Peyer's patch (tissue), 4 donors: ENCODE measurements at regions not wholly inside any gene's neighbourhood (a gene's known extent, or its start where the extent isn't known, plus 50 kb on each side); places are given as distances from the start of the nearest gene placed in this dataset.

ENCODE experiments used
- DNase-seq, 3 donors: peaks; one replicate each; pipeline ENCODE4 v3.0.0-alpha.2; 2017 to 2019
- H3K27ac ChIP-seq, 4 donors: fragments of 200-600 bp; sonication (generic); one replicate each; pipeline ENCODE4 v1.5.1; 2016 to 2019
- H3K27me3 ChIP-seq, 2 donors: fragments of 200-600 bp; sonication (generic); one replicate each; pipeline ENCODE4 v1.5.1; 2019
- H3K36me3 ChIP-seq, 3 donors: fragments of 200-600 bp; sonication (generic); one replicate each; pipeline ENCODE4 v1.5.1; 2016 to 2019
- H3K4me1 ChIP-seq, 4 donors: fragments of 200-600 bp; sonication (generic); one replicate each; pipeline ENCODE4 v1.5.1; 2016 to 2019
- H3K4me3 ChIP-seq, 4 donors: fragments of 200-600 bp; sonication (generic); 1 replicate in 3 of 4; 2 replicates in 1 of 4; pipeline ENCODE4 v1.5.1; 2016 to 2019; ENCODE audit warnings: mild to moderate bottlenecking in 1 of 4
- H3K9me3 ChIP-seq, 4 donors: fragments of 200-600 bp; sonication (generic); one replicate each; pipeline ENCODE4 v1.5.1; 2016 to 2019; ENCODE audit warnings: mild to moderate bottlenecking in 1 of 4
- CTCF ChIP-seq, 6 experiments: fragments of 450-650 bp in 4 of 6; fragments of 200-600 bp in 2 of 6; sonication (generic) in 1 of 6; IDR thresholded peaks; one replicate each; pipeline ENCODE4 v1.5.1; 2017 to 2019; ENCODE audit warnings: antibody characterized with exemption in 6 of 6, mild to moderate bottlenecking in 3 of 6, moderate library complexity in 1 of 6
- POLR2A ChIP-seq, 2 donors: fragments of 450-650 bp; IDR thresholded peaks; one replicate each; pipeline ENCODE4 v1.5.1; 2017; ENCODE audit warnings: antibody characterized with exemption in 2 of 2, mild to moderate bottlenecking in 2 of 2, moderate library complexity in 2 of 2

DNA sequence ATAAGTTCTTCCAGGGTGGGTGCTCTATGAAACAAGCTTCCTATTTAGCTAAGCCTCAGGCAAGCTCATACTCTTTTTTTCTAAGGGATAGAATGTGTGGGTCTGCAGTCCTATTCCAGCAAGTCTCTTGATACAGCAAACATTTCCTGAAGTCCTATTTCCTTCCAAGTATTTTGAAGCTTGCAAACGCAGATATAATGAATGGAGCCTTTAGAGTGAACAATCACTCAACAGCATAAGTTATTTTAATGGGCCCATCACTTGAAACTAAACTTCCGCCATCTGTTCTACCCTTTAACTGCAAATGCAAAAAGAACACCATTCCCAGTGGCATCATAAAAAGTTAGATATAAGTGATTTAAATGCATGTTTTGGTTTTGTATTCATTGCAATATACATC lies 108.3 kb upstream of the TAPT1 start:
- Histone ChIP-seq H3K27ac (no peak overlapping the region), H3K9me3 (no peaks in the 10 kb centered on the region), H3K36me3 (no peaks in the 10 kb centered on the region), H3K4me1 (no peaks in the 10 kb centered on the region), H3K4me3 (no peak overlapping the region), H3K27me3 (no peaks in the 10 kb centered on the region)
- TF ChIP-seq POLR2A (IDR thresholded peaks at IDR 0.05): no peak
- no peak for TF ChIP-seq CTCF (IDR thresholded peaks at IDR 0.05)
- DNase-seq: no peak

DNA sequence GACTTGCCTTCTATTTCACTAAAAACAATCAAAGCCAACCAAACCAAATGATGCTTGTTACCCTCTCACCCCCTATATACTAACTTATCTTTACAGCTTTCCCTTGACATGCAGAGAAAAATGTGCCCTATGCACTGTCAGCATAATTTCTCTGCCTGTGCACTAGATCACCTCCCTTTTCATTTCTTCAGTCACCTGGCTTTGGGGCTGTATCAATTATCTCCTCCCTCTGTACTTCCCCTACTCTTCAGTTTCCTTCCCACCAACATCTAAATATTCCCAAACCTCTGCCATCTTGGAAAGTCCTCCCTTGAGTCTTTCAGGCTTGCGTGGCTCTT lies 103.5 kb upstream of the TAPT1 start:
- no peaks in the 10 kb centered on the region for H3K36me3 ChIP-seq
- no peak overlapping the region for H3K27ac ChIP-seq
- H3K27me3 ChIP-seq: no peaks in the 10 kb centered on the region
- no peaks in the 10 kb centered on the region for H3K9me3 ChIP-seq
- DNase-seq: no peak
- TF ChIP-seq CTCF (IDR thresholded peaks at IDR 0.05): no peak
- TF ChIP-seq POLR2A (IDR thresholded peaks at IDR 0.05): no peak
- no peaks in the 10 kb centered on the region for H3K4me1 ChIP-seq
- no peak overlapping the region for H3K4me3 ChIP-seq

GRCh38 chr4:16329125-16329796 lies 103.0 kb upstream of the TAPT1 start:
- Histone ChIP-seq H3K9me3 (no peaks in the 10 kb centered on the region), H3K36me3 (no peaks in the 10 kb centered on the region), H3K4me3 (no peak overlapping the region), H3K4me1 (no peaks in the 10 kb centered on the region), H3K27ac (no peak overlapping the region), H3K27me3 (no peaks in the 10 kb centered on the region)
- DNase-seq: no peak
- no peak for TF ChIP-seq POLR2A (IDR thresholded peaks at IDR 0.05)
- no peak for TF ChIP-seq CTCF (IDR thresholded peaks at IDR 0.05)

DNA sequence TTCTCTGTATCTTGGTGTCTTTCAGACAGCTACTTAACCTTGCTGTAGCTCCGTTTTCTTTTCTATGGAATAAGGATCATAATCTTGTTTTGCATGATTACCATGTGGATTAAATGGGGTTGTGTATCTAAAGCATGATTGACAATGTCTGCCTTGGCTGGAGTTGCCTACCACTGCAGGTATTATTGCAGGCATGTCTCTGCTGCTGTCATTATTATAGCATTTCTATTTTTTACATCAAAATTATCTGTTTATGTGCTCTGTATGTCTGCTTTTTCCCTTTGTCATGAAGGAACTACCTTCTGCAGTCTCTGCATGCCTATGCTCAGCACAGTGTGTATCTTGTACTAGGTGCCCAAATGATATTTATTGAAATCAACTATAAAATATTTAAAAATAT lies 95.9 kb upstream of the TAPT1 start:
- H3K27me3 ChIP-seq: no peaks in the 10 kb centered on the region
- no peak overlapping the region for H3K4me3 ChIP-seq
- no peaks in the 10 kb centered on the region for H3K36me3 ChIP-seq
- no peak for DNase-seq
- H3K9me3 ChIP-seq: no peaks in the 10 kb centered on the region
- H3K4me1 ChIP-seq: no peaks in the 10 kb centered on the region
- TF ChIP-seq CTCF (IDR thresholded peaks at IDR 0.05): no peak
- no peak for TF ChIP-seq POLR2A (IDR thresholded peaks at IDR 0.05)
- no peak overlapping the region for H3K27ac ChIP-seq

DNA sequence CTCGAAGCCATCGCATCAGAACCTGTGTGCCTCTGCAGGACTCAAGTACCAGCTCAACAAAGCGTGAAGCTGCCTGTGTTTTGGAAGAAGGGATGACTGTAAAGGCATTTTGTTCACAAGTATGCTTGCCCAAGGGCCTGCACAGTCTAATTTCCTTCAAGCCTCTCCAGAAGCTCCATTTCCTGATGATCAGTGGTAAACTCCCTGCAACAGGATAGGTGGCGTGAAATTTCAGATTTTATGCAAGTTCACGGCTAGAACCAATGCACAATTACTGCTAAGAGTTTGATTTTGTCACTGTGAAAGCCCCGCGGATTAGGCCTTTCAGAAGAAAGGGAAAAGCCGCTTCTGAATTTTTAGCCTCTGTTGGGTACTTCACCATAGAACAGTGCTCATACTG lies 89.2 kb upstream of the TAPT1 start:
- Histone ChIP-seq H3K4me1 (no peaks in the 10 kb centered on the region), H3K27ac (no peak overlapping the region), H3K4me3 (no peak overlapping the region), H3K27me3 (no peaks in the 10 kb centered on the region), H3K36me3 (no peaks in the 10 kb centered on the region), H3K9me3 (no peaks in the 10 kb centered on the region)
- no peak for DNase-seq
- TF ChIP-seq CTCF (IDR thresholded peaks at IDR 0.05): no peak
- no peak for TF ChIP-seq POLR2A (IDR thresholded peaks at IDR 0.05)

GRCh38 chr4:16310606-16311005 lies 84.3 kb upstream of the TAPT1 start:
- no peaks in the 10 kb centered on the region for H3K27me3 ChIP-seq
- no peaks in the 10 kb centered on the region for H3K9me3 ChIP-seq
- no peak overlapping the region for H3K27ac ChIP-seq
- DNase-seq: no peak
- TF ChIP-seq POLR2A (IDR thresholded peaks at IDR 0.05) (no peak), CTCF (IDR thresholded peaks at IDR 0.05) (no peak)
- H3K36me3 ChIP-seq: no peaks in the 10 kb centered on the region
- H3K4me3 ChIP-seq: no peak overlapping the region
- H3K4me1 ChIP-seq: no peaks in the 10 kb centered on the region
